A673 (cell line): ENCODE measurements at regions not wholly inside any gene's neighbourhood (a gene's known extent, or its start where the extent isn't known, plus 50 kb on each side); places are given as distances from the start of the nearest gene placed in this dataset.

ENCODE experiments used
- BruUV-seq: library from RNA; stranded (reverse); fragments of 400-500 nt; replicated peaks from 2 replicates; lab custom pipeline; 2021; lab: Mats Ljungman, UMichigan
- CTCF ChIA-PET: fragments of 300-600 bp; sonication (Branson Sonifier 250); formaldehyde crosslinking; loops from one replicate; lab custom pipeline; 2022; ENCODE audit warnings: antibody characterized with exemption; lab: Charles Lee
- POLR2A ChIA-PET: fragments of 300-600 bp; sonication (Branson Sonifier 250); formaldehyde crosslinking; loops from one replicate; lab custom pipeline; 2022; ENCODE audit warnings: antibody characterized with exemption; ENCODE audit not compliant: low non-redundant PET; lab: Charles Lee
- DNase-seq: peaks from one replicate; pipeline ENCODE4 v3.0.0-alpha.2; 2015; ENCODE audit warnings: low spot score
- H3K27ac ChIP-seq: fragments of 200-600 bp; sonication (generic); 2 replicates; pipeline ENCODE4 v1.5.1; 2016; ENCODE audit warnings: mixed run types, low read depth, mild to moderate bottlenecking, mixed read lengths, antibody characterized with exemption, low read length; ENCODE audit not compliant: poor library complexity, severe bottlenecking
- H3K27me3 ChIP-seq: fragments of 200-600 bp; sonication (generic); replicated peaks from 2 replicates; pipeline ENCODE4 v1.6.1; 2017; ENCODE audit warnings: mixed run types, low read depth, mild to moderate bottlenecking, mixed read lengths, antibody characterized with exemption, low read length; ENCODE audit not compliant: insufficient read depth, poor library complexity
- H3K36me3 ChIP-seq: fragments of 200-600 bp; sonication (generic); 2 replicates; pipeline ENCODE4 v1.6.1; 2016; ENCODE audit warnings: mixed run types, mild to moderate bottlenecking, mixed read lengths, antibody characterized with exemption, low read length; ENCODE audit not compliant: insufficient read depth, poor library complexity, severe bottlenecking
- H3K4me1 ChIP-seq: fragments of 200-600 bp; sonication (generic); 2 replicates; pipeline ENCODE4 v1.6.1; 2017; ENCODE audit warnings: mixed run types, mild to moderate bottlenecking, mixed read lengths, antibody characterized with exemption, low read length; ENCODE audit not compliant: insufficient read depth, poor library complexity, severe bottlenecking
- H3K4me3 ChIP-seq: fragments of 200-600 bp; sonication (generic); 2 replicates; pipeline ENCODE4 v1.5.1; 2016; ENCODE audit warnings: low read depth, mixed run types, mild to moderate bottlenecking, mixed read lengths, low read length; ENCODE audit not compliant: poor library complexity, severe bottlenecking
- H3K9me3 ChIP-seq: fragments of 200-600 bp; sonication (generic); 2 replicates; pipeline ENCODE4 v1.6.1; 2016; ENCODE audit warnings: mixed run types, low read depth, mild to moderate bottlenecking, mixed read lengths, antibody characterized with exemption, low read length; ENCODE audit not compliant: poor library complexity, severe bottlenecking
- CTCF ChIP-seq: fragments of 300-800, 200-600 bp; sonication (generic); conservative IDR thresholded peaks from 2 replicates; pipeline ENCODE4 v1.5.1; 2017; ENCODE audit warnings: low read depth, mild to moderate bottlenecking, antibody characterized with exemption, low read length, moderate library complexity, mixed read lengths
- EZH2 ChIP-seq: fragments of 200-600 bp; sonication (generic); IDR thresholded peaks from 2 replicates; pipeline ENCODE4 v1.6.1; 2017; ENCODE audit warnings: borderline replicate concordance, low read depth, mild to moderate bottlenecking, mixed read lengths, antibody characterized with exemption, low read length; ENCODE audit not compliant: poor library complexity, severe bottlenecking
- intact Hi-C: fragments of 100-400 bp; cut with micrococcal nuclease; formaldehyde crosslinking; loops from one replicate; pipeline ENCODE4 v1.10.0; 2022; ENCODE audit not compliant: unreplicated experiment

- ChIA-PET POLR2A (no interaction called here), CTCF (no interaction called here)
- H3K27me3 ChIP-seq, result no peaks in the 10 kb centered on the region
- H3K4me3 ChIP-seq, result no peak overlapping the region
- TF ChIP-seq CTCF (no peak), EZH2 (no peak)
- BruUV-seq, result no TSS peak
- H3K36me3 ChIP-seq, result no peaks in the 10 kb centered on the region
- no peaks in the 10 kb centered on the region for H3K9me3 ChIP-seq
- intact Hi-C loops, result no loop called here
- H3K4me1 ChIP-seq, result no peaks in the 10 kb centered on the region
- H3K27ac ChIP-seq, result no peak overlapping the region
- DNase-seq, result no peak
Measured at GRCh38 chr4:138595731-138596460, 353.7 kb upstream of the SLC7A11 start.

- Histone ChIP-seq H3K36me3 (no peaks in the 10 kb centered on the region), H3K27me3 (no peaks in the 10 kb centered on the region), H3K9me3 (no peaks in the 10 kb centered on the region), H3K4me3 (no peak overlapping the region), H3K4me1 (no peaks in the 10 kb centered on the region), H3K27ac (no peak overlapping the region)
- DNase-seq, result no peak
- ChIA-PET POLR2A (no interaction called here), CTCF (no interaction called here)
- no TSS peak for BruUV-seq
- no peak for TF ChIP-seq CTCF
- TF ChIP-seq EZH2, result no peak
- intact Hi-C loops, result no loop called here
Measured at GRCh38 chr4:138595171-138595570, 353.0 kb upstream of the SLC7A11 start.

- TF ChIP-seq CTCF, result no peak
- TF ChIP-seq EZH2, result no peak
- no peak overlapping the region for H3K27ac ChIP-seq
- H3K27me3 ChIP-seq, result no peaks in the 10 kb centered on the region
- H3K36me3 ChIP-seq, result no peaks in the 10 kb centered on the region
- intact Hi-C loops, result no loop called here
- no peak for DNase-seq
- ChIA-PET POLR2A (no interaction called here), CTCF (no interaction called here)
- no TSS peak for BruUV-seq
- H3K9me3 ChIP-seq, result no peaks in the 10 kb centered on the region
- no peaks in the 10 kb centered on the region for H3K4me1 ChIP-seq
- H3K4me3 ChIP-seq, result no peak overlapping the region
Measured at GRCh38 chr4:138592796-138593195, 350.6 kb upstream of the SLC7A11 start.
